Neural progenitor cell (in vitro differentiated cells): ENCODE measurements at regions not wholly inside any gene's neighbourhood (a gene's known extent, or its start where the extent isn't known, plus 50 kb on each side); places are given as distances from the start of the nearest gene placed in this dataset.

Source experiments
- DNase-seq: peaks from one replicate; pipeline ENCODE4 v3.0.0-alpha.2; 2016; ENCODE audit warnings: low spot score
- H2AFZ ChIP-seq: fragments of 200-600 bp; sonication (generic); replicated peaks from 2 replicates; pipeline ENCODE4 v1.6.1; 2016; ENCODE audit warnings: antibody characterized with exemption
- H3F3A ChIP-seq: fragments of 200-600 bp; sonication (generic); 2 replicates; pipeline ENCODE4 v1.6.1; 2016; ENCODE audit warnings: antibody characterized with exemption, low read depth
- H3K27ac ChIP-seq: fragments of 200-600 bp; sonication (generic); 2 replicates; pipeline ENCODE4 v1.5.1; 2016; ENCODE audit warnings: mild to moderate bottlenecking
- H3K27me3 ChIP-seq: fragments of 200-600 bp; sonication (generic); 2 replicates; pipeline ENCODE4 v1.6.1; 2016; ENCODE audit warnings: mild to moderate bottlenecking, moderate library complexity
- H3K36me3 ChIP-seq: fragments of 200-600 bp; sonication (generic); 2 replicates; pipeline ENCODE4 v1.5.1; 2016
- H3K4me1 ChIP-seq: fragments of 200-600 bp; sonication (generic); 2 replicates; pipeline ENCODE4 v1.6.1; 2016; ENCODE audit warnings: mixed run types
- H3K4me2 ChIP-seq: fragments of 200-600 bp; sonication (generic); 2 replicates; pipeline ENCODE4 v1.6.1; 2016
- H3K4me3 ChIP-seq: fragments of 200-600 bp; sonication (generic); 2 replicates; pipeline ENCODE4 v1.5.1; 2016
- H3K79me2 ChIP-seq: fragments of 200-600 bp; sonication (generic); 2 replicates; pipeline ENCODE4 v1.6.1; 2016; ENCODE audit warnings: low read depth
- H3K9ac ChIP-seq: fragments of 200-600 bp; sonication (generic); 2 replicates; pipeline ENCODE4 v1.6.1; 2016
- H3K9me3 ChIP-seq: fragments of 200-600 bp; sonication (generic); 2 replicates; pipeline ENCODE4 v1.5.1; 2016; ENCODE audit warnings: low read depth
- H4K20me1 ChIP-seq: fragments of 200-600 bp; sonication (generic); 2 replicates; pipeline ENCODE4 v1.6.1; 2016; ENCODE audit warnings: low read depth
- H3K27ac Mint-ChIP-seq: 3 replicates; pipeline ENCODE4 v1.8.0; 2021; ENCODE audit warnings: mixed read lengths
- H3K27me3 Mint-ChIP-seq: 2 replicates; pipeline ENCODE4 v1.8.0; 2022; ENCODE audit warnings: low read depth, mild to moderate bottlenecking, inconsistent platforms, moderate library complexity, mixed read lengths; ENCODE audit not compliant: insufficient read depth
- H3K36me3 Mint-ChIP-seq: 3 replicates; pipeline ENCODE4 v1.8.0; 2021; ENCODE audit warnings: mixed read lengths
- H3K4me1 Mint-ChIP-seq: 3 replicates; pipeline ENCODE4 v1.8.0; 2021; ENCODE audit warnings: mixed read lengths
- H3K4me3 Mint-ChIP-seq: 3 replicates; pipeline ENCODE4 v1.8.0; 2021; ENCODE audit warnings: mild to moderate bottlenecking, moderate library complexity, mixed read lengths
- H3K9me3 Mint-ChIP-seq: 3 replicates; pipeline ENCODE4 v1.8.0; 2020; ENCODE audit warnings: mixed read lengths
- EZH2 ChIP-seq: fragments of 200-600 bp; sonication (generic); IDR thresholded peaks from 2 replicates; pipeline ENCODE4 v1.6.1; 2017; ENCODE audit warnings: antibody characterized with exemption, mild to moderate bottlenecking, moderate library complexity
- EZH2phosphoT487 ChIP-seq: fragments of 200-600 bp; sonication (generic); IDR thresholded peaks from 2 replicates; pipeline ENCODE4 v1.6.1; 2017; ENCODE audit warnings: antibody characterized with exemption
- TF ChIP-seq, protein P1 (sequence below): fragments of 200-600 bp; sonication (generic); IDR thresholded peaks from 2 replicates; pipeline ENCODE4 v1.5.1; 2017; ENCODE audit warnings: antibody characterized with exemption, mild to moderate bottlenecking

DNA sequence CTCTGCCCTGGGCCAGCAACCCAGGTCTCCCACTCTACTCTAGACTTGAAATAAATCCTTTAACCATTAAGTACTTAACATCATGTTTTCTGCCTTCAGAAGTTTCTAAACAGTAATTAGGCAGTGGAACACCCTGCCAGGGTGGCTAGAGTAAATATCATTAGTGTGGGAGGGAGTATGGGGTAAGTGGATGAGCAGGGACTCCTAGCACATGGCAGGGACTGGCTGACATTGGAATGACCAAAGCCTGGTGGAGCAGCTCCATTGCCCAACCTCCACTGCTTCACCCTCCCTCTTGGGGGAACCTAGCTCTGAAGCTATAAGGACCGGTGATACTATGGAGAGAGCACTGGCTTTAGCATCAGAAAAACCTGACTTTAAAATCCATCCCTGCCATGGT, 167.1 kb downstream of the MAFB start:
- Mint-ChIP-seq H3K27ac (no peak overlapping the region), H3K27me3 (peaks cover 3% of the 10 kb centered on the region), H3K4me3 (no peak overlapping the region), H3K36me3 (no peaks in the 10 kb centered on the region), H3K9me3 (no peaks in the 10 kb centered on the region), H3K4me1 (no peaks in the 10 kb centered on the region)
- no peak overlapping the region for H3K4me2 ChIP-seq
- no peak overlapping the region for H3K4me3 ChIP-seq
- H3K27ac ChIP-seq = no peak overlapping the region
- no peak for DNase-seq
- H2AFZ ChIP-seq = no peak overlapping the region
- H3K27me3 ChIP-seq = no peaks in the 10 kb centered on the region
- H3F3A ChIP-seq = no peaks in the 10 kb centered on the region
- H3K9me3 ChIP-seq = no peaks in the 10 kb centered on the region
- H3K36me3 ChIP-seq = no peaks in the 10 kb centered on the region
- no peak overlapping the region for H3K9ac ChIP-seq
- TF ChIP-seq EZH2phosphoT487 (no peak), EZH2 (no peak)
- TF ChIP-seq, protein P1, sequence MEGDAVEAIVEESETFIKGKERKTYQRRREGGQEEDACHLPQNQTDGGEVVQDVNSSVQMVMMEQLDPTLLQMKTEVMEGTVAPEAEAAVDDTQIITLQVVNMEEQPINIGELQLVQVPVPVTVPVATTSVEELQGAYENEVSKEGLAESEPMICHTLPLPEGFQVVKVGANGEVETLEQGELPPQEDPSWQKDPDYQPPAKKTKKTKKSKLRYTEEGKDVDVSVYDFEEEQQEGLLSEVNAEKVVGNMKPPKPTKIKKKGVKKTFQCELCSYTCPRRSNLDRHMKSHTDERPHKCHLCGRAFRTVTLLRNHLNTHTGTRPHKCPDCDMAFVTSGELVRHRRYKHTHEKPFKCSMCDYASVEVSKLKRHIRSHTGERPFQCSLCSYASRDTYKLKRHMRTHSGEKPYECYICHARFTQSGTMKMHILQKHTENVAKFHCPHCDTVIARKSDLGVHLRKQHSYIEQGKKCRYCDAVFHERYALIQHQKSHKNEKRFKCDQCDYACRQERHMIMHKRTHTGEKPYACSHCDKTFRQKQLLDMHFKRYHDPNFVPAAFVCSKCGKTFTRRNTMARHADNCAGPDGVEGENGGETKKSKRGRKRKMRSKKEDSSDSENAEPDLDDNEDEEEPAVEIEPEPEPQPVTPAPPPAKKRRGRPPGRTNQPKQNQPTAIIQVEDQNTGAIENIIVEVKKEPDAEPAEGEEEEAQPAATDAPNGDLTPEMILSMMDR = no peak
- no peaks in the 10 kb centered on the region for H3K4me1 ChIP-seq
- no peaks in the 10 kb centered on the region for H3K79me2 ChIP-seq
- H4K20me1 ChIP-seq = no peaks in the 10 kb centered on the region

DNA sequence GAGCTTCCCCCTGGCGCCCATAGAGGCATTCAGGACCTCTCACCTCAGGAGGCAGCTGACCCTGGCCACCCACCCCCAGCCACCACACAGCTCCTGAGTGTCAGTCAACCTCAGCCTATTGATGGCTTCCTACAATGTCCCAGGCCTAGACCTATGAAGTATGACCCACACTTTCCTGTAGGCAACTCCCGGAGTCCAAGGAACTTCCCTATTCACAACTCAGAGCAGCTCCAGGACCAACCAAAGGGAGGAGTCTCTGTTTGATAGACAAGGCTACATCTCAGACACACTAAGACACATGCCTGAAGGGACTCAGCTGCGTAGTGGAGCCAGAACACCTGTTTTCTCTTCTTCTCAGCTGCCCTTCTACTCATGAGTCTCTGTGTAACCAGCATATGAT, 169.1 kb downstream of the MAFB start:
- TF ChIP-seq EZH2 (no peak), EZH2phosphoT487 (no peak)
- TF ChIP-seq, protein P1 = no peak
- no peak overlapping the region for H3K27ac ChIP-seq

DNA sequence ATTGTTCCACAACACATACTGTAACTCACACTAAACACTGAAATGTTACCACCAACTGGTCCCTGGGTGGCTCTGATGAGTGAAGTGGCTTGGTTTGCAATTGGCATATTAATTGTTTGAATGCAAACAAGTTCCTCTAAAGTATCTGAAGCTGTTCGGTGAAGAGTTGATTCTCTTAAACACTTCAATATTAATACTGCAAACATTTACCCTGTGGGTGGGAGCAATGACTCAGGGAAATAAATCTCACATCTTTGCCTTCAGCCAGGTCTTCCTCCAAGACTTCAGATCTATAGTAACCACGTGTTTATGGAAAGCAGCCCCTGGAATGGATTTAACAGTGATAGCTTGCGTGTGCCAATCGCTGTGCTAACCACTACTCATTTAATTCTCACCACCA, 176.0 kb downstream of the MAFB start:
- no peaks in the 10 kb centered on the region for H3K4me1 ChIP-seq
- no peaks in the 10 kb centered on the region for H3F3A ChIP-seq
- H3K4me3 ChIP-seq = no peak overlapping the region
- no peak overlapping the region for H3K4me2 ChIP-seq
- H3K27me3 ChIP-seq = no peaks in the 10 kb centered on the region
- Mint-ChIP-seq H3K36me3 (no peaks in the 10 kb centered on the region), H3K27me3 (peaks cover 5% of the 10 kb centered on the region), H3K9me3 (no peaks in the 10 kb centered on the region), H3K27ac (no peak overlapping the region), H3K4me1 (no peaks in the 10 kb centered on the region), H3K4me3 (no peak overlapping the region)
- H3K9me3 ChIP-seq = no peaks in the 10 kb centered on the region
- H3K9ac ChIP-seq = no peak overlapping the region
- TF ChIP-seq, protein P1 = no peak
- TF ChIP-seq EZH2phosphoT487 (no peak), EZH2 (no peak)
- no peaks in the 10 kb centered on the region for H3K36me3 ChIP-seq
- H3K79me2 ChIP-seq = no peaks in the 10 kb centered on the region
- no peaks in the 10 kb centered on the region for H4K20me1 ChIP-seq
- DNase-seq = no peak
- no peak overlapping the region for H2AFZ ChIP-seq
- no peak overlapping the region for H3K27ac ChIP-seq

More for the DNA sequence above, 169.1 kb downstream of the MAFB start:
- H3K27me3 ChIP-seq = no peaks in the 10 kb centered on the region
- Mint-ChIP-seq H3K36me3 (no peaks in the 10 kb centered on the region), H3K27ac (no peak overlapping the region), H3K27me3 (peaks cover 5% of the 10 kb centered on the region), H3K4me3 (no peak overlapping the region), H3K4me1 (no peaks in the 10 kb centered on the region), H3K9me3 (no peaks in the 10 kb centered on the region)
- no peaks in the 10 kb centered on the region for H4K20me1 ChIP-seq
- H3K9ac ChIP-seq = no peak overlapping the region
- H3K36me3 ChIP-seq = no peaks in the 10 kb centered on the region
- H3F3A ChIP-seq = no peaks in the 10 kb centered on the region
- no peak for DNase-seq
- no peak overlapping the region for H3K4me3 ChIP-seq
- H3K4me1 ChIP-seq = no peaks in the 10 kb centered on the region
- H2AFZ ChIP-seq = no peak overlapping the region
- no peak overlapping the region for H3K4me2 ChIP-seq
- no peaks in the 10 kb centered on the region for H3K9me3 ChIP-seq
- H3K79me2 ChIP-seq = no peaks in the 10 kb centered on the region

DNA sequence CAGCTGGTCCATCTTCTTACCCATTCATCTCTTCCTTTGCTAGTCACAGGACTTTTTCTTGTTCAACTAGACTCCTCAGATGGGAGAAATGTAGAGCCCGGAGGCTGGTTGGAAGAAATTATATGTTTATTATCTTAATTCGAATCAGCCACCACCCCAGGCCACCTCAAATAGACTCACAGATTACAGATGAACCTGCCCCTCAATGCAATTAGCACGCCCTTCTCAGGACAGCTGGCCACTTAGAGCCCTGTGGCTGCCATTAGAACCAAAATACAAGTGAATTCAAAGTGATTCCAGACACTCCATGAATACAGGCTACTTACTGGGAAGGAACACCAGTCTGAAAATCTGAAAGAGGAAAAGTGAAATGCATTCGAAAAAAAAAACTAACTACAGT, 176.4 kb downstream of the MAFB start:
- H3K79me2 ChIP-seq = no peaks in the 10 kb centered on the region
- no peaks in the 10 kb centered on the region for H4K20me1 ChIP-seq
- H3K4me1 Mint-ChIP-seq = no peaks in the 10 kb centered on the region
- H3K4me3 Mint-ChIP-seq = no peak overlapping the region
- no peak overlapping the region for H3K27ac ChIP-seq
- H3K9me3 ChIP-seq = no peaks in the 10 kb centered on the region
- no peaks in the 10 kb centered on the region for H3K36me3 Mint-ChIP-seq
- TF ChIP-seq, protein P1 = no peak
- TF ChIP-seq EZH2phosphoT487 (no peak), EZH2 (no peak)
- H3K4me3 ChIP-seq = no peak overlapping the region
- H3F3A ChIP-seq = no peaks in the 10 kb centered on the region
- no peaks in the 10 kb centered on the region for H3K27me3 ChIP-seq
- H3K36me3 ChIP-seq = no peaks in the 10 kb centered on the region
- DNase-seq = no peak
- H3K4me2 ChIP-seq = no peak overlapping the region
- H3K27ac Mint-ChIP-seq = no peak overlapping the region
- H2AFZ ChIP-seq = no peak overlapping the region
- peaks cover 5% of the 10 kb centered on the region for H3K27me3 Mint-ChIP-seq
- H3K4me1 ChIP-seq = no peaks in the 10 kb centered on the region
- no peaks in the 10 kb centered on the region for H3K9me3 Mint-ChIP-seq
- no peak overlapping the region for H3K9ac ChIP-seq
